Ishikawa (cell line): ENCODE measurements at regions not wholly inside any gene's neighbourhood (a gene's known extent, or its start where the extent isn't known, plus 50 kb on each side); places are given as distances from the start of the nearest gene placed in this dataset.

ENCODE experiments used
- CEBPB ChIP-seq: IDR thresholded peaks from 2 replicates; pipeline ENCODE4 v1.6.1; 2012
- CREB1 ChIP-seq: IDR thresholded peaks from 2 replicates; pipeline ENCODE4 v1.6.1; 2012; ENCODE audit warnings: low read depth
- EGR1 ChIP-seq: IDR thresholded peaks from 2 replicates; pipeline ENCODE4 v1.6.1; 2012
- EP300 ChIP-seq: IDR thresholded peaks from 2 replicates; pipeline ENCODE4 v1.6.1; 2012; ENCODE audit warnings: borderline replicate concordance
- FOXM1 ChIP-seq: IDR thresholded peaks from 2 replicates; pipeline ENCODE4 v1.6.1; 2012; ENCODE audit warnings: low read depth, borderline replicate concordance
- NFIC ChIP-seq: IDR thresholded peaks from 2 replicates; pipeline ENCODE4 v1.6.1; 2012
- RAD21 ChIP-seq: IDR thresholded peaks from 2 replicates; pipeline ENCODE4 v1.6.1; 2012; ENCODE audit warnings: low read depth
- TAF1 ChIP-seq: IDR thresholded peaks from 2 replicates; pipeline ENCODE4 v1.6.1; 2012; ENCODE audit warnings: low read depth, mild to moderate bottlenecking
- TCF12 ChIP-seq: IDR thresholded peaks from 2 replicates; pipeline ENCODE4 v1.6.1; 2012; ENCODE audit warnings: low read depth
- TEAD4 ChIP-seq: IDR thresholded peaks from 2 replicates; pipeline ENCODE4 v1.6.1; 2012
- YY1 ChIP-seq: IDR thresholded peaks from 2 replicates; pipeline ENCODE4 v1.6.1; 2012; ENCODE audit warnings: low read depth
- ZBTB7A ChIP-seq: IDR thresholded peaks from 2 replicates; pipeline ENCODE4 v1.6.1; 2012; ENCODE audit warnings: low read depth
- TF ChIP-seq, protein P1 (sequence below): IDR thresholded peaks from 2 replicates; pipeline ENCODE4 v1.6.1; 2012
- TF ChIP-seq, protein P2 (sequence below): IDR thresholded peaks from 2 replicates; pipeline ENCODE4 v1.6.1; 2012
- TF ChIP-seq, protein P3 (sequence below): IDR thresholded peaks from 2 replicates; pipeline ENCODE4 v1.6.1; 2012; ENCODE audit warnings: low read depth, mild to moderate bottlenecking

DNA sequence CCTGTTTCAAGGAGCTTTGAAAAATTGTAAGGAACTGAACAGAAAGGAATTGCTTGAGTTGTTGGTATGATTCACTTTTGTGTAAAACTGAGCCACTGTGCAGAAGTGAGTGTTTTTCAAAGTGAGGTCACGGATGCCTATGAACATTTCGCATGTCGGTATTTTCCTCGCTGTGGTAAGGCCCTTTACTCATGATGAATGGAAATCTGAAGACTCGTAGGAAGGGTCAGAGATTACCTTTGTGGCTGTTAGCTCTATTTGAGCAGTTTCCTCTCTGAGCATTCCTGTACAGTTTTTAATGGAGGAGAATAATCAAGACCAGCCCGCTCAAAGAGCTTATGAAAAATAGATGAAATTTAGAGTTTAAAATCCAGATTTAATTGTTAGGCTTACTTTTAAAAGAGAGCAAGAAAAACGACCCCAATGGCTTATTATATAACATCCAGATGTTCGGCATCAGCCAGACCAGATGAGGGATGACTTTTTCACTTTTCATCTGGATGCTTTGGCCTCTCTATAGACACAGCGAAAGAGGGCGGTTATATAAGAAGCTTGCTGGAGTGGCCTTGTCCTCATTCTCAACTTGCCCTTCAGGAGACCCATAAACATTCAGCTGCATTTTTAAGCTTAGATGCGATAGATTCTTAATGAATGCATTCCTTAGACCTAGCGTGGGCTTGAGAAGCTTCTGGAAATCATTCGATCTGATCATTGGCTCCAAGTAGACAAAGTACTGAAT is 99.5 kb downstream of the CD83 start:
- TF ChIP-seq EGR1: no peak
- TF ChIP-seq EP300: no peak
- TF ChIP-seq, protein P1, sequence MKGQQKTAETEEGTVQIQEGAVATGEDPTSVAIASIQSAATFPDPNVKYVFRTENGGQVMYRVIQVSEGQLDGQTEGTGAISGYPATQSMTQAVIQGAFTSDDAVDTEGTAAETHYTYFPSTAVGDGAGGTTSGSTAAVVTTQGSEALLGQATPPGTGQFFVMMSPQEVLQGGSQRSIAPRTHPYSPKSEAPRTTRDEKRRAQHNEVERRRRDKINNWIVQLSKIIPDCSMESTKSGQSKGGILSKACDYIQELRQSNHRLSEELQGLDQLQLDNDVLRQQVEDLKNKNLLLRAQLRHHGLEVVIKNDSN: no peak
- no peak for TF ChIP-seq RAD21
- no peak for TF ChIP-seq FOXM1
- TF ChIP-seq TAF1: no peak
- TF ChIP-seq CEBPB: no peak
- TF ChIP-seq YY1: no peak
- no peak for TF ChIP-seq TEAD4
- TF ChIP-seq, protein P2, sequence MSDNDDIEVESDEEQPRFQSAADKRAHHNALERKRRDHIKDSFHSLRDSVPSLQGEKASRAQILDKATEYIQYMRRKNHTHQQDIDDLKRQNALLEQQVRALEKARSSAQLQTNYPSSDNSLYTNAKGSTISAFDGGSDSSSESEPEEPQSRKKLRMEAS: no peak
- no peak for TF ChIP-seq ZBTB7A
- TF ChIP-seq CREB1: no peak

DNA sequence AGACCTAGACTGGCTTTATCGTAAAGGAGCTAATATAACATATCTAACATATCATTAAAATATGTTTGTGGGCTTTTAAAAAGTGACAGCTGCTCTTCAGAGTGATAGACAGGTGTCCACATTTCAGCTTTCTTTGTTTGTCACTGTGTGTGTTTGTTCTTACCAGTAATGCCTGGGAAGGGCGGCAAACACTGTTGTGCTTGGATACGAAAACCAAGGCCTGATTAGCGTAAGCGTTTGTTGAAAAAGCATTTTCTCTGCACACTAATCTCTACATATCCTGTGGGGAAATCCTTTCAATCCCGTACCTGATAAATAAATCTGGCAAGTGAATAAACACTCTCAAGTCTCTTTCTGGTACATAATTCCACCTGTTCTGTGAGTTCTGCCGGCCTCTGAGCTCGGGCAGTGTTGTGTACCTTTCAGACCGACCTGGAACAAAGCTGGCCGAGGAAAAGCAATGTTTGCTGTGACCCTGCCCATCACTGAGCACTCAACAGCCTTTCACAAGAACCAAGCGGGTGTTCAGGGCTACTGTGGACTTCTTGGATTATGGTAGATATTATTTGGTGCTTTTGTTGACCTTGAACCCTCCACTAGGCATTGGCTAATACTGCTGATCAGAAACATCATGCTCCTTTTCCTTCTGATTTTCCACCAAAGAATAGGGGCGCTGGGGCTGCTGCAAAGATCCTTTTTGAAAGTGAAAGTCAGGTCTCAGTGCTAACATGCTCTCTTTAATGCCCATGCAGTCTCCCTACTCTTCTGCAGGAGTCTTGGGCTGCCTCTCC is 100.4 kb downstream of the CD83 start:
- TF ChIP-seq, protein P1: no peak
- TF ChIP-seq TAF1 (no peak), EGR1 (no peak), TEAD4 (no peak), ZBTB7A (no peak), NFIC (no peak), TCF12 (no peak), YY1 (no peak), FOXM1 (no peak), CREB1 (no peak), RAD21 (no peak), EP300 (no peak), CEBPB (no peak)
- TF ChIP-seq, protein P3, sequence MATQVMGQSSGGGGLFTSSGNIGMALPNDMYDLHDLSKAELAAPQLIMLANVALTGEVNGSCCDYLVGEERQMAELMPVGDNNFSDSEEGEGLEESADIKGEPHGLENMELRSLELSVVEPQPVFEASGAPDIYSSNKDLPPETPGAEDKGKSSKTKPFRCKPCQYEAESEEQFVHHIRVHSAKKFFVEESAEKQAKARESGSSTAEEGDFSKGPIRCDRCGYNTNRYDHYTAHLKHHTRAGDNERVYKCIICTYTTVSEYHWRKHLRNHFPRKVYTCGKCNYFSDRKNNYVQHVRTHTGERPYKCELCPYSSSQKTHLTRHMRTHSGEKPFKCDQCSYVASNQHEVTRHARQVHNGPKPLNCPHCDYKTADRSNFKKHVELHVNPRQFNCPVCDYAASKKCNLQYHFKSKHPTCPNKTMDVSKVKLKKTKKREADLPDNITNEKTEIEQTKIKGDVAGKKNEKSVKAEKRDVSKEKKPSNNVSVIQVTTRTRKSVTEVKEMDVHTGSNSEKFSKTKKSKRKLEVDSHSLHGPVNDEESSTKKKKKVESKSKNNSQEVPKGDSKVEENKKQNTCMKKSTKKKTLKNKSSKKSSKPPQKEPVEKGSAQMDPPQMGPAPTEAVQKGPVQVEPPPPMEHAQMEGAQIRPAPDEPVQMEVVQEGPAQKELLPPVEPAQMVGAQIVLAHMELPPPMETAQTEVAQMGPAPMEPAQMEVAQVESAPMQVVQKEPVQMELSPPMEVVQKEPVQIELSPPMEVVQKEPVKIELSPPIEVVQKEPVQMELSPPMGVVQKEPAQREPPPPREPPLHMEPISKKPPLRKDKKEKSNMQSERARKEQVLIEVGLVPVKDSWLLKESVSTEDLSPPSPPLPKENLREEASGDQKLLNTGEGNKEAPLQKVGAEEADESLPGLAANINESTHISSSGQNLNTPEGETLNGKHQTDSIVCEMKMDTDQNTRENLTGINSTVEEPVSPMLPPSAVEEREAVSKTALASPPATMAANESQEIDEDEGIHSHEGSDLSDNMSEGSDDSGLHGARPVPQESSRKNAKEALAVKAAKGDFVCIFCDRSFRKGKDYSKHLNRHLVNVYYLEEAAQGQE: no peak
- TF ChIP-seq, protein P2: no peak

DNA sequence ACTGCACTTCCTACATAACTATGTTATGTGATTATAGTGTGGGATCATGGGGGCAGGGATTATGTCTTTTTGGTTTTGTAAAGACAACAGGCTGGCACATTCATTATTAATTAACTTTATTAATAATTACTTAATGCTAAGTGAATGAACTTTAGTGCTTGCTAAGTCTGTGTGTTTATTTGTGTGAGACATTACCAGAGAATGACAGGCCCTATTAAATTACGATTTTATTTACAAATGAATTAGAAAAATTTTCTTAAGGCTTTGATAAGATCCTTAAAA is 100.9 kb downstream of the CD83 start:
- TF ChIP-seq ZBTB7A: no peak
- no peak for TF ChIP-seq RAD21
- TF ChIP-seq CREB1: no peak
- TF ChIP-seq, protein P1: no peak
- TF ChIP-seq, protein P3: no peak
- no peak for TF ChIP-seq EGR1
- TF ChIP-seq TCF12: no peak
- no peak for TF ChIP-seq NFIC
- TF ChIP-seq CEBPB: no peak
- TF ChIP-seq YY1: no peak
- TF ChIP-seq EP300: no peak
- TF ChIP-seq FOXM1: no peak
- TF ChIP-seq TAF1: no peak
- TF ChIP-seq TEAD4: no peak
- TF ChIP-seq, protein P2: no peak

DNA sequence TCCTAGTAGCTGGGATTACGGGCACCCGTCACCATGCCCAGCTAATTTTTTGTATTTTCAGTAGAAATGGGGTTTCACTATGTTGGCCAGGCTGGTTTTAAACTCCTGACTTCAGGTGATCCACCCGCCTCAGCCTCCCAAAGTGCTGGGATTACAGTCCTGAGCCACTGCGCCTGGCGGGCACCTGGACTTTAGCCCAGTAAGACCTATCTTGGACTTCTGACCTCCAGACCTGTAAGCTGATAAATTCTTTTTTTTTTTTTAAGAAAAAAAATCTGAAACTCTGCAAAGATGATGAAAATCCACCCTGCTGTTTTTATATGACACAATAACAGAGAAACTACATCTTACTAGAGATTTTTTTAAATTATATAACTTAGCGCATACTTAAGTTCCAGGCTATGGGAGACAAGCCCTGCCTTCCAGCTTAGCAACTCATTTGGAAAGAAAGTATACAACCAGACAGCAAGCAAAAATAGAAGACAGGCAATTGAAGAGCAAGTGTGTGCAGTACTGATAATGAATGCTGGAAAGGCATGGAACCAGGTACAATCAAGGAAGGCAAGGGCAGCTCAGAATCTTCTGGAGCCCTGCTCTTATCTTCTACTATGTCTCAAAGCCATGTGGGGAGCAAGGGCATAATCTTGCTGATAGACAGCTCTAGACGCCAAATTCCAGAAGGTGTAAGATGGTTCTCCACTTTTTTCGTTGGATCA is 104.2 kb downstream of the CD83 start:
- TF ChIP-seq TAF1: no peak
- TF ChIP-seq, protein P2: no peak
- no peak for TF ChIP-seq EGR1
- TF ChIP-seq TEAD4: no peak
- no peak for TF ChIP-seq CEBPB
- TF ChIP-seq EP300: no peak
- TF ChIP-seq RAD21: no peak
- no peak for TF ChIP-seq ZBTB7A
- no peak for TF ChIP-seq FOXM1
- TF ChIP-seq YY1: no peak
